ENCODE measurements at regions not wholly inside any gene's neighbourhood (a gene's known extent, or its start where the extent isn't known, plus 50 kb on each side); places are given as distances from the start of the nearest gene placed in this dataset.

GRCh38 chr9:106682420-106682819, 180.5 kb upstream of the ZNF462 start:
- H3K4me3 ChIP-seq (ENCODE audit: low read depth, low read length), result no peak overlapping the region
- TF ChIP-seq CTCF (IDR thresholded peaks at IDR 0.05; ENCODE audit: low read depth, low read length), result no peak
- H3K27me3 ChIP-seq (ENCODE audit: insufficient read depth, low read depth, severe bottlenecking), result no peaks in the 10 kb centered on the region
- peaks cover 2% of the 10 kb centered on the region for H3K9me3 ChIP-seq (ENCODE audit: severe bottlenecking)
- no peaks in the 10 kb centered on the region for H3K36me3 ChIP-seq
- DNase-seq, result no peak
- no peak overlapping the region for H3K27ac ChIP-seq

- H3K27me3 ChIP-seq (ENCODE audit: insufficient read depth, low read depth, severe bottlenecking), result no peaks in the 10 kb centered on the region
- TF ChIP-seq CTCF (IDR thresholded peaks at IDR 0.05; ENCODE audit: low read depth, low read length), result no peak
- no peak overlapping the region for H3K27ac ChIP-seq
- no peak for DNase-seq
- H3K36me3 ChIP-seq, result no peaks in the 10 kb centered on the region
- no peak overlapping the region for H3K4me3 ChIP-seq (ENCODE audit: low read depth, low read length)
- H3K9me3 ChIP-seq (ENCODE audit: severe bottlenecking), result peaks cover 2% of the 10 kb centered on the region
Observed at GRCh38 chr9:106683454-106683853, 179.5 kb upstream of the ZNF462 start.

GRCh38 chr9:106684940-106685695, 177.8 kb upstream of the ZNF462 start:
- no peak for DNase-seq
- Histone ChIP-seq H3K27me3 (ENCODE audit: insufficient read depth, low read depth, severe bottlenecking) (no peaks in the 10 kb centered on the region), H3K4me3 (ENCODE audit: low read depth, low read length) (no peak overlapping the region), H3K9me3 (ENCODE audit: severe bottlenecking) (peaks cover 2% of the 10 kb centered on the region), H3K27ac (no peak overlapping the region), H3K36me3 (no peaks in the 10 kb centered on the region)
- no peak for TF ChIP-seq CTCF (IDR thresholded peaks at IDR 0.05; ENCODE audit: low read depth, low read length)

GRCh38 chr9:106689089-106689488, 173.9 kb upstream of the ZNF462 start:
- TF ChIP-seq CTCF (IDR thresholded peaks at IDR 0.05; ENCODE audit: low read depth, low read length), result no peak
- no peaks in the 10 kb centered on the region for H3K9me3 ChIP-seq (ENCODE audit: severe bottlenecking)
- no peak overlapping the region for H3K4me3 ChIP-seq (ENCODE audit: low read depth, low read length)
- DNase-seq, result no peak
- H3K27me3 ChIP-seq (ENCODE audit: insufficient read depth, low read depth, severe bottlenecking), result no peaks in the 10 kb centered on the region
- H3K36me3 ChIP-seq, result no peaks in the 10 kb centered on the region
- no peak overlapping the region for H3K27ac ChIP-seq

- H3K27me3 ChIP-seq (ENCODE audit: insufficient read depth, low read depth, severe bottlenecking), result no peaks in the 10 kb centered on the region
- TF ChIP-seq CTCF (IDR thresholded peaks at IDR 0.05; ENCODE audit: low read depth, low read length), result no peak
- H3K27ac ChIP-seq, result no peak overlapping the region
- H3K4me3 ChIP-seq (ENCODE audit: low read depth, low read length), result no peak overlapping the region
- H3K36me3 ChIP-seq, result no peaks in the 10 kb centered on the region
- DNase-seq, result no peak
- H3K9me3 ChIP-seq (ENCODE audit: severe bottlenecking), result no peaks in the 10 kb centered on the region
Observed at GRCh38 chr9:106691627-106692026, 171.3 kb upstream of the ZNF462 start.

GRCh38 chr9:106693558-106693957, 169.4 kb upstream of the ZNF462 start:
- no peak for DNase-seq
- no peaks in the 10 kb centered on the region for H3K36me3 ChIP-seq
- H3K27ac ChIP-seq, result no peak overlapping the region
- TF ChIP-seq CTCF (IDR thresholded peaks at IDR 0.05; ENCODE audit: low read depth, low read length), result no peak
- no peaks in the 10 kb centered on the region for H3K9me3 ChIP-seq (ENCODE audit: severe bottlenecking)
- no peak overlapping the region for H3K4me3 ChIP-seq (ENCODE audit: low read depth, low read length)
- no peaks in the 10 kb centered on the region for H3K27me3 ChIP-seq (ENCODE audit: insufficient read depth, low read depth, severe bottlenecking)

Data from WERI-Rb-1 (cell line).